ENCODE measurements at regions not wholly inside any gene's neighbourhood (a gene's known extent, or its start where the extent isn't known, plus 50 kb on each side); places are given as distances from the start of the nearest gene placed in this dataset.

DNA sequence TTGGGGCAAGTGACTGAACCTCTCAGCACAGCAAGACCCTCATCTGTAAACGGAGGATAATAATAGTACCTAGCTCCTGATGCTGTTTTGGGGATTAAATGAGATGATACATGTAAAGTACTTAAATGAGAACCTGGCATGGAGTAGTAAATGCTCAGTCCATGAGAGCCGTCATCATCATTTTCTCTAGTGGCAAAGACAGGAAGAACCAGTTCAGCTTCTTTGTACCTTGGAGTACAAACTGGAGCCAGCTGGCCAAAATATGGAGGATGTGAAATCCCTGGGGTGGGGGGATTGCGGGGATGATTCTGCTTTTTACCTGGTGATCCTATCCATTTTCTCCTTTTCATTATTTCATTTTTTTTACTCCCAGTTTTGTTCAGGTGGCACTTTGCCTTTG, 204.2 kb upstream of the LRRN1 start:
- CTCF ChIA-PET = no interaction called here

DNA sequence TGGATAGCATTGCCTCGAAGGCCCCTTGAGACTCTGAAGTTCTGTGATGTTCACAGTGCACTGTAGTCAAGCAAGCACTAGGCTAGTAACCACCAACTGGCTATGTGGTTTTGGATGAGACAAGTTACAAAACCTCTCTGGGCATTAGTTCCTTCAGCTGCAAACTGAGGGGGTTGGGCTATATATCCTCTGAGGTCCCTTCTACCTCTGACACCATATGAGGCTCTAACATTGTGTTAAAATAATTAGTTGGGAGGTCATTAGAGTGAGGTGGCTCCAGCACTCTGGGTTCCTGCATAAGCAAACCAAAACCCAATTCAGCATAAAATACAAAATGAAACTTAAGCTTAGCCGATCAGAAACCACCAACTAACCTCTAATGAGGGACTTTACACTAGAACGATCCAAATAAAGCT, 209.5 kb upstream of the LRRN1 start:
- intact Hi-C loops (cut with micrococcal nuclease; ENCODE audit: unreplicated experiment) = no loop called here
- no peak for DNase-seq
- no peaks in the 10 kb centered on the region for H3K36me3 ChIP-seq (ENCODE audit: low read depth)
- no peak overlapping the region for H2AFZ ChIP-seq
- no peaks in the 10 kb centered on the region for H3K27me3 ChIP-seq (ENCODE audit: insufficient read depth, low read depth)
- H3K4me1 ChIP-seq (replicated peaks; ENCODE audit: insufficient read depth) = no peaks in the 10 kb centered on the region
- ChIA-PET CTCF (no interaction called here), POLR2A (ENCODE audit: unreplicated experiment) (no interaction called here)
- H3K4me2 ChIP-seq = no peak overlapping the region
- no peaks in the 10 kb centered on the region for H3F3A ChIP-seq (ENCODE audit: insufficient read depth, low read depth)
- no TSS peak for BruUV-seq (replicated peaks)
- H3K27ac ChIP-seq = no peak overlapping the region
- TF ChIP-seq EZH2 (IDR thresholded peaks at IDR 0.05; ENCODE audit: low read depth) = no peak
- TF ChIP-seq, protein P1, sequence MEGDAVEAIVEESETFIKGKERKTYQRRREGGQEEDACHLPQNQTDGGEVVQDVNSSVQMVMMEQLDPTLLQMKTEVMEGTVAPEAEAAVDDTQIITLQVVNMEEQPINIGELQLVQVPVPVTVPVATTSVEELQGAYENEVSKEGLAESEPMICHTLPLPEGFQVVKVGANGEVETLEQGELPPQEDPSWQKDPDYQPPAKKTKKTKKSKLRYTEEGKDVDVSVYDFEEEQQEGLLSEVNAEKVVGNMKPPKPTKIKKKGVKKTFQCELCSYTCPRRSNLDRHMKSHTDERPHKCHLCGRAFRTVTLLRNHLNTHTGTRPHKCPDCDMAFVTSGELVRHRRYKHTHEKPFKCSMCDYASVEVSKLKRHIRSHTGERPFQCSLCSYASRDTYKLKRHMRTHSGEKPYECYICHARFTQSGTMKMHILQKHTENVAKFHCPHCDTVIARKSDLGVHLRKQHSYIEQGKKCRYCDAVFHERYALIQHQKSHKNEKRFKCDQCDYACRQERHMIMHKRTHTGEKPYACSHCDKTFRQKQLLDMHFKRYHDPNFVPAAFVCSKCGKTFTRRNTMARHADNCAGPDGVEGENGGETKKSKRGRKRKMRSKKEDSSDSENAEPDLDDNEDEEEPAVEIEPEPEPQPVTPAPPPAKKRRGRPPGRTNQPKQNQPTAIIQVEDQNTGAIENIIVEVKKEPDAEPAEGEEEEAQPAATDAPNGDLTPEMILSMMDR (conservative IDR thresholded peaks at IDR 0.05) = no peak
- no peaks in the 10 kb centered on the region for H4K20me1 ChIP-seq (ENCODE audit: insufficient read depth)
- no peaks in the 10 kb centered on the region for H3K9me2 ChIP-seq (ENCODE audit: insufficient read depth)
- H3K4me3 ChIP-seq = no peak overlapping the region
- no peaks in the 10 kb centered on the region for H3K9me3 ChIP-seq (ENCODE audit: insufficient read depth, low read depth)
- H3K79me2 ChIP-seq (ENCODE audit: low read depth) = no peaks in the 10 kb centered on the region

More for the DNA sequence above, 204.2 kb upstream of the LRRN1 start:
- no peaks in the 10 kb centered on the region for H4K20me1 ChIP-seq (ENCODE audit: insufficient read depth)
- H3K4me2 ChIP-seq = no peak overlapping the region
- no peaks in the 10 kb centered on the region for H3F3A ChIP-seq (ENCODE audit: insufficient read depth, low read depth)
- H3K4me1 ChIP-seq (replicated peaks; ENCODE audit: insufficient read depth) = no peaks in the 10 kb centered on the region
- H3K9me2 ChIP-seq (ENCODE audit: insufficient read depth) = no peaks in the 10 kb centered on the region
- no TSS peak for BruUV-seq (replicated peaks)
- intact Hi-C loops (cut with micrococcal nuclease; ENCODE audit: unreplicated experiment) = no loop called here
- no peaks in the 10 kb centered on the region for H3K79me2 ChIP-seq (ENCODE audit: low read depth)
- no peak for DNase-seq
- H3K27ac ChIP-seq = no peak overlapping the region
- H3K27me3 ChIP-seq (ENCODE audit: insufficient read depth, low read depth) = no peaks in the 10 kb centered on the region
- no peaks in the 10 kb centered on the region for H3K9me3 ChIP-seq (ENCODE audit: insufficient read depth, low read depth)
- no peak overlapping the region for H3K4me3 ChIP-seq
- TF ChIP-seq, protein P1 (conservative IDR thresholded peaks at IDR 0.05) = no peak
- no peak for TF ChIP-seq EZH2 (IDR thresholded peaks at IDR 0.05; ENCODE audit: low read depth)
- H2AFZ ChIP-seq = no peak overlapping the region
- no peaks in the 10 kb centered on the region for H3K36me3 ChIP-seq (ENCODE audit: low read depth)
- POLR2A ChIA-PET (ENCODE audit: unreplicated experiment) = no interaction called here

DNA sequence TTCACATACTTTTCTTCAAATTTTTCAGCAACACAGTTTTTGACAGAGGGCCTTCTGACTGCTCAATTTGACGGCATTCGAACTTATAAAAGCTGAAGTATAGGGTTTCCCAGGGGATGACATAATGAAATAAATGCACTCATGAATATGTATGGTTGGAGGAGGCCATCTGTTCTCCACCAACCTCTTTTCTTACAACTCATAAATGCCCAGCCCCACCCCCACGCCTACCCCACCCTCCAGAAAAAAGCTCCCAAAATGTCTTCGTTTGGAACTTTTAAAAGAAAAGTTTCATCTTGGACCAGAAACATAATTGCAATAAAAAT, 211.6 kb upstream of the LRRN1 start:
- no peaks in the 10 kb centered on the region for H3K27me3 ChIP-seq (ENCODE audit: insufficient read depth, low read depth)
- H3K79me2 ChIP-seq (ENCODE audit: low read depth) = no peaks in the 10 kb centered on the region
- H2AFZ ChIP-seq = no peak overlapping the region
- no TSS peak for BruUV-seq (replicated peaks)
- H3K27ac ChIP-seq = no peak overlapping the region
- H3K9me3 ChIP-seq (ENCODE audit: insufficient read depth, low read depth) = no peaks in the 10 kb centered on the region
- no peaks in the 10 kb centered on the region for H4K20me1 ChIP-seq (ENCODE audit: insufficient read depth)
- no peak for TF ChIP-seq EZH2 (IDR thresholded peaks at IDR 0.05; ENCODE audit: low read depth)
- TF ChIP-seq, protein P1 (conservative IDR thresholded peaks at IDR 0.05) = no peak
- no peaks in the 10 kb centered on the region for H3K4me1 ChIP-seq (replicated peaks; ENCODE audit: insufficient read depth)
- POLR2A ChIA-PET (ENCODE audit: unreplicated experiment) = no interaction called here
- H3F3A ChIP-seq (ENCODE audit: insufficient read depth, low read depth) = no peaks in the 10 kb centered on the region
- H3K4me3 ChIP-seq = no peak overlapping the region
- H3K9me2 ChIP-seq (ENCODE audit: insufficient read depth) = no peaks in the 10 kb centered on the region
- H3K4me2 ChIP-seq = no peak overlapping the region
- intact Hi-C loops (cut with micrococcal nuclease; ENCODE audit: unreplicated experiment) = no loop called here
- H3K36me3 ChIP-seq (ENCODE audit: low read depth) = no peaks in the 10 kb centered on the region
- CTCF ChIA-PET = no interaction called here
- DNase-seq = no peak

Data from PC-9 (cell line).